ENCODE measurements at regions not wholly inside any gene's neighbourhood (a gene's known extent, or its start where the extent isn't known, plus 50 kb on each side); places are given as distances from the start of the nearest gene placed in this dataset.

- ATAC-seq, result no peak
- ChIA-PET CTCF (interaction anchor here (1.1 kb wide), 1 partner anchor 27 kb away, joined by 3 read pairs; no protein-coding TSS in a partner anchor), POLR2A (no interaction called here)
- DNase-seq, result no peak
- intact Hi-C loops (cut with micrococcal nuclease), result no loop called here
- Mint-ChIP-seq H3K27me3 (peaks cover 55% of the 10 kb centered on the region), H3K4me3 (no peak overlapping the region), H3K9me3 (no peaks in the 10 kb centered on the region), H3K27ac (no peak overlapping the region), H3K4me1 (ENCODE audit: low read depth) (no peaks in the 10 kb centered on the region), H3K36me3 (ENCODE audit: low read depth) (no peaks in the 10 kb centered on the region)
- no peak for TF ChIP-seq CTCF (IDR thresholded peaks at IDR 0.05)
These were observed 77.7 kb downstream of the TMEM174 start for GRCh38 chr5:73250645-73251044.

GRCh38 chr5:73242735-73243134 lies 69.7 kb downstream of the TMEM174 start:
- Mint-ChIP-seq H3K9me3 (no peaks in the 10 kb centered on the region), H3K36me3 (ENCODE audit: low read depth) (no peaks in the 10 kb centered on the region), H3K27me3 (peaks cover 25% of the 10 kb centered on the region), H3K4me3 (no peak overlapping the region), H3K4me1 (ENCODE audit: low read depth) (no peaks in the 10 kb centered on the region), H3K27ac (no peak overlapping the region)
- intact Hi-C loops (cut with micrococcal nuclease), result no loop called here
- ATAC-seq, result no peak
- no peak for DNase-seq
- CTCF ChIA-PET, result interaction anchor here (1.1 to 2.1 kb wide), 3 partner anchors 23 to 209 kb away, joined by 3 to 13 read pairs (median 3); no protein-coding TSS in a partner anchor
- no peak for TF ChIP-seq CTCF (IDR thresholded peaks at IDR 0.05)
- POLR2A ChIA-PET, result no interaction called here

GRCh38 chr5:73238873-73239272 lies 65.9 kb downstream of the TMEM174 start:
- no peak for DNase-seq
- ChIA-PET CTCF (no interaction called here), POLR2A (no interaction called here)
- no peak for ATAC-seq
- Mint-ChIP-seq H3K36me3 (ENCODE audit: low read depth) (no peaks in the 10 kb centered on the region), H3K4me3 (no peak overlapping the region), H3K27me3 (peaks cover 36% of the 10 kb centered on the region), H3K27ac (no peak overlapping the region), H3K9me3 (no peaks in the 10 kb centered on the region), H3K4me1 (ENCODE audit: low read depth) (no peaks in the 10 kb centered on the region)
- no peak for TF ChIP-seq CTCF (IDR thresholded peaks at IDR 0.05)
- intact Hi-C loops (cut with micrococcal nuclease), result no loop called here

GRCh38 chr5:73236541-73237128 lies 63.6 kb downstream of the TMEM174 start:
- peaks cover 17% of the 10 kb centered on the region for H3K4me1 Mint-ChIP-seq (ENCODE audit: low read depth)
- peaks cover 49% of the 10 kb centered on the region for H3K27me3 Mint-ChIP-seq
- TF ChIP-seq CTCF (IDR thresholded peaks at IDR 0.05), result no peak
- H3K27ac Mint-ChIP-seq, result no peak overlapping the region
- CTCF ChIA-PET, result no interaction called here
- H3K36me3 Mint-ChIP-seq (ENCODE audit: low read depth), result no peaks in the 10 kb centered on the region
- no peaks in the 10 kb centered on the region for H3K9me3 Mint-ChIP-seq
- intact Hi-C loops (cut with micrococcal nuclease), result no loop called here
- no peak for DNase-seq
- ATAC-seq, result no peak
- no peak overlapping the region for H3K4me3 Mint-ChIP-seq
- POLR2A ChIA-PET, result no interaction called here

GRCh38 chr5:73234204-73234555 lies 61.2 kb downstream of the TMEM174 start:
- ATAC-seq (no peak), DNase-seq (no peak)
- Mint-ChIP-seq H3K9me3 (no peaks in the 10 kb centered on the region), H3K27me3 (peaks cover 66% of the 10 kb centered on the region), H3K27ac (no peak overlapping the region), H3K4me1 (ENCODE audit: low read depth) (peaks cover 25% of the 10 kb centered on the region), H3K4me3 (no peak overlapping the region), H3K36me3 (ENCODE audit: low read depth) (no peaks in the 10 kb centered on the region)
- intact Hi-C loops (cut with micrococcal nuclease), result loop anchor here (5.0 kb wide), 2 partner anchors 63 to 218 kb away; no protein-coding TSS in a partner anchor
- no peak for TF ChIP-seq CTCF (IDR thresholded peaks at IDR 0.05)
- ChIA-PET POLR2A (no interaction called here), CTCF (interaction anchor here (2.5 kb wide), 1 partner anchor 18 kb away, joined by 10 read pairs; no protein-coding TSS in a partner anchor)
